Stimulated activated naive CD8-positive, alpha-beta T cell treated with anti-CD3 and anti-CD28 coated beads, Interleukin-15, Interleukin-2, amounts not matched to agents 100 ng/mL and 50 ng/mL, for 24 hours (primary cell): ENCODE measurements at regions not wholly inside any gene's neighbourhood (a gene's known extent, or its start where the extent isn't known, plus 50 kb on each side); places are given as distances from the start of the nearest gene placed in this dataset.

Experiments used
- H3K27ac Mint-ChIP-seq: one replicate; pipeline ENCODE4 v1.8.0; 2021; ENCODE audit warnings: mild to moderate bottlenecking, mixed read lengths
- H3K27me3 Mint-ChIP-seq: one replicate; pipeline ENCODE4 v1.8.0; 2021; ENCODE audit warnings: mixed read lengths
- H3K36me3 Mint-ChIP-seq: one replicate; pipeline ENCODE4 v1.8.0; 2021; ENCODE audit warnings: low read depth, mixed read lengths
- H3K4me1 Mint-ChIP-seq: one replicate; pipeline ENCODE4 v1.8.0; 2021; ENCODE audit warnings: low read depth, mixed read lengths
- H3K4me3 Mint-ChIP-seq: one replicate; pipeline ENCODE4 v1.8.0; 2021; ENCODE audit warnings: mild to moderate bottlenecking, mixed read lengths
- H3K9me3 Mint-ChIP-seq: one replicate; pipeline ENCODE4 v1.8.0; 2021; ENCODE audit warnings: mixed read lengths

DNA sequence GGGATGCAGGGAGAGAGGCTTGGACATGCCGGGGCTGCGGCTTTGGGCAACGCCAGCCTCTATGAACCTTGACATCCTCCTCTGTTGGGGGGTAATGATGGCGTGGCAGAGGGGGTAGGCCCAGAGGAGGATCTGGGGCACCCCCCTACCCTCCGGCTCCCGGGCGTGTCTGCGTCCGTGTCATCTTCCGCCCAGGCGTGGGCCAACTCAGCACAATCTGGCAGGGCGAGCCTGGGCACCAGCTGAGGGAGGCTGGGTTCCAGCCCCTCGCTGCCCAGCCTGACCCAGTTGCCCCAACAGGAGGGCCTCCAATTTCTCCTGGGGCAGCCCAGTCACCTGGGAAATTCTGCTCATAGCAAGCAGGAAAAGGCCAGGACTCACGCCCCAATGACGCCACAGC lies 62.9 kb upstream of the IL17B start:
- no peaks in the 10 kb centered on the region for H3K27me3 Mint-ChIP-seq

DNA sequence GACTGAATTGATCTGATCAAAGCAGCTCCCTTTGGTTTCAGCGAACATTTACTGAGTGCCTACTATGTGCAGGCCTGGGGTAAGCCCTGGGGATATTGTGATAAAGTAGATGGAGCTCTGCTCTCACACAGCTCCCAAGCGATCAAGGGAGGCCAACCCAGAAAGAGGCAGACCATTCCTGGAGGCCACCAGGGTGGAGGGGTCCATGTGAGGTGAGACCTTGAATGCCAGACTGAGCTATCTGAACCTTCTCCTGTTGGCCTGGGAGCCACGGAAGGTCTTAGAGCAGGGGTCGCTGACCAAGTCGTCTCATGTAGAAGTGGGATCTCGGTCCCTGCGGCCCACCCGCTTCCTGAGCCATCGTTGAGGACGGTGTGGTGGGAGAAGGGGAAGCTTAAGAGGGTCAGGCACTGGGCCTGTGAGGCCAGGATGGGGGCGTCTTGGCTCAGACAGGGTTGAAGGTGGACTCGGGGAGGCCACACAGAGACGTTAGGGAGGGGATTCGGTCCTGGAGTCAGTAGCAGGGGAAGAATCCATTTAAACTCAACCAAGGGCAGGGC lies 62.2 kb upstream of the IL17B start:
- Mint-ChIP-seq H3K27me3 (no peaks in the 10 kb centered on the region), H3K4me1 (peaks cover 15% of the 10 kb centered on the region), H3K36me3 (no peaks in the 10 kb centered on the region), H3K9me3 (no peaks in the 10 kb centered on the region), H3K4me3 (no peak overlapping the region), H3K27ac (no peak overlapping the region)

More for the DNA sequence above, 62.9 kb upstream of the IL17B start:
- Mint-ChIP-seq H3K36me3 (no peaks in the 10 kb centered on the region), H3K4me1 (peaks cover 15% of the 10 kb centered on the region), H3K9me3 (no peaks in the 10 kb centered on the region), H3K27ac (no peak overlapping the region), H3K4me3 (no peak overlapping the region)

DNA sequence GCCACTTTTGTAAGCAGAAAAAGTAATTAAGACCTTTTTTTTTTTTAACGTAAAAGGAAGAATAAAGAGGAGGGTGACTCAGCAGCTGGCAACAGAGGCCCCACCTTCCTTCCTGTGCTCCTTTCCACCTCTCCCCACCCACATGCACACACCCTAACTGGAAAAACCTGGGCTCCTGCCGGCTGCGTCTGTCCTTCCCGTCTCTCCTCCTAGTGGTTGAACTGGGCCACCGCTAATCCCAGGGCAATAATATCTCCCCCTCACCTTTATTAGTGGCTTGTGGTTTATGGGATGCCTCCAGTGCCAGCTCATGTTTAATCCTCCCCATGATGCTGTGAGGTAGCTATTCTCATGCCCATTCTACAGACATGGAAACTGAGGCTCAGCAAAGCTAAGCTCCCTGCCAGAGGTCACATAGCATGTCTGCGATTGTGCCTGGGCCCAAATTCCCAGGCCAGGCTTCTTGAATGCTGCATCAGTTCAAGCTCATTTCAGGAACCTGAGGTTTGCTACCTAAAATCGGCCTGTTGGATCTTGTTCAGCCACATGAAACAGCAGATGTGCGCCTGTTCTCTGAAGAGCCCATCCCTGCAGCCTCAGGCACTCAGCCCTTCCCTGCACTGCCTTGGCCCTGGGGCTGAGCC lies 60.9 kb upstream of the IL17B start:
- Mint-ChIP-seq H3K4me1 (peaks cover 15% of the 10 kb centered on the region), H3K36me3 (no peaks in the 10 kb centered on the region), H3K4me3 (no peak overlapping the region), H3K27me3 (no peaks in the 10 kb centered on the region), H3K27ac (peak overlapping the region; percentile 26), H3K9me3 (no peaks in the 10 kb centered on the region)

DNA sequence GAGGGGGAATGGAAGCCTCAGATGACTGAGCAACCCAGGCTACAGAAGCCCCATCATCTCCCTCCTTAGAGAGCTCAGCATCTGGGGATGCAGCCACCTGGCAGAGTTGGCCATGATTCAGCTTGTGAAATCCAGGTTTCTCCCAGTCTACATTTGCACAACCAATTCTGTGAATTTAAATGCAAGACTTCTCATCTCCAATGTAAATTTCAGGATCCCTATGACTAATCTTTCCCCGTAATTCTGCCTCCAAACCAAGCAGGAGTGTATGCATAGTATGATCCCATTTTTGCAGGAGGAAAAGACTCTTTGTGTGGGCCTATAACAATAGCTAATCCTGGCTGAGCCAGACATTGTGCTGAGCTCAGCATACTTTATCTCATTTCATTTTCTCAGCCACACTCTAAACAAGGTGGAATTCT lies 59.6 kb upstream of the IL17B start:
- Mint-ChIP-seq H3K9me3 (no peaks in the 10 kb centered on the region), H3K27ac (no peak overlapping the region), H3K36me3 (no peaks in the 10 kb centered on the region), H3K27me3 (no peaks in the 10 kb centered on the region), H3K4me1 (peaks cover 15% of the 10 kb centered on the region), H3K4me3 (no peak overlapping the region)

DNA sequence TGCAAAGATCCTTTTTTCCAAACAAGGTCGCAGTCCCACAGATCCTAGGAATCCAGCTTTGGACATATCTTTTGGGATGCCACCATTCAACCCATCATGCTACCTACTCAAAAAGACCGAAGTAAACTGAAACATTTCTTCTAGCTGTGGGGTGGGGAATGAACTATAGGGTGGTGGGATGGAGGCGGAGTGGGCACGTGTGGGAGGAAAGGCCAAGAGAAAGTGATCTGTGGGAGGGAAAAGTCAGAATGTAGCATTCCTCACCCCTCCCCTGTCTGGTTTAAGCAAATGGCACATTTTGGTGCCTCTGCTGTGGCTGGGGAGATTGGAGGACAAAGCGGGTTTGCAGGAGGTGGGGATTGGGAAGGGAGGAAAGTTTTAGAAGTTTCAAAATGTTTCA lies 59.2 kb upstream of the IL17B start:
- H3K4me1 Mint-ChIP-seq = peaks cover 15% of the 10 kb centered on the region
- no peaks in the 10 kb centered on the region for H3K27me3 Mint-ChIP-seq
- H3K9me3 Mint-ChIP-seq = no peaks in the 10 kb centered on the region
- no peaks in the 10 kb centered on the region for H3K36me3 Mint-ChIP-seq
- H3K4me3 Mint-ChIP-seq = no peak overlapping the region
- H3K27ac Mint-ChIP-seq = no peak overlapping the region

DNA sequence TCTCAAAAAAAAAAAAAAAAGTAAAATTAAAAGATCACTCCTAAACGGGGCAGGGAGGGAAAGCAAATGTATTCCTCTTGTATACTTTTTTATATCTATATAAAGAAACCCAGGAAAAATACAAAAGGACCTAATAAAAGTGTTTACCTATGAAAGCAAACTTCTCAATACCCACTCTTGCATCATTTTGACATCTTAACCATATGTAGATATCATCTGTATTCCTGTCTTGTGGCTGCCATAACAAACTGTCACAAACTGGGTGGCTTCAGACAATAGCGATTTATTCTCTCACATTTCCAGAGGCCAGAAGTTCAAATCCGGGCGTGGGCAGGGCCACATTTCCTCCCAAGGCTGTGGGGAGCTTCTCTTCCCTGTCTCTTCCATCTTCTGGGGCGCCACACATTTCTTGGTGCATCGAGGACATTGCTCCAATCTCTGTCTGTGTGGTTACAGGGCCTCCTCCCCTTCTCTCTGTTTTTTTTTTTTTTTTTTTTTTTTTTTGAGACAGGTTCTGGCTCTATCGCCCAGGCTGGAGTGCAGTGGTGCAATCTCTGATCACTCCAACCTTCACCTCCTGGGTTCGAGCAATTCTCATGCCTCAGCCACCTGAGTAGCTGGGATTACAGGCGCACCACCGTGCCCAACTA lies 58.4 kb upstream of the IL17B start:
- H3K36me3 Mint-ChIP-seq = no peaks in the 10 kb centered on the region
- peaks cover 15% of the 10 kb centered on the region for H3K4me1 Mint-ChIP-seq
- H3K27me3 Mint-ChIP-seq = no peaks in the 10 kb centered on the region
- H3K27ac Mint-ChIP-seq = no peak overlapping the region
- no peak overlapping the region for H3K4me3 Mint-ChIP-seq
- H3K9me3 Mint-ChIP-seq = no peaks in the 10 kb centered on the region

DNA sequence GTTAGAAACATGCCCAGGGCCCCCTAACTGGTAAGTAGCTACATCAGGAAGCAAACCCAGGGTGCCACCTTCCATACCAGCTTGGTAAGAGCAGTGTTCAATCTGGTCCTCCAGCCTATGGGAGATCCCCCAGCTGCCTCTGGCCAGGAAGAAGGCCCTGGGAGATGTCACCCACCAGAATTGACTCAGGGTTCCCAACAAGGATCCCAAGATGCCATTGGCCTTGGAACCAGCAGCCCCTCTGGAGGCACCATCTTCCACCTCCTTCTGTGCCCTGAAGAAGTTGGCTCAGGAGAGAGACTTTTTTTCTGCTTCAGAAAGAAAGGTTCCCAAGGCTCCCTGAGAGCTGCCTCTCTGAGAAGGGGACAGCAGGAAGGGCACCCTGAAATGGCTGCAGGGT lies 56.6 kb upstream of the IL17B start:
- no peak overlapping the region for H3K4me3 Mint-ChIP-seq
- peaks cover 12% of the 10 kb centered on the region for H3K4me1 Mint-ChIP-seq
- no peaks in the 10 kb centered on the region for H3K27me3 Mint-ChIP-seq
- no peak overlapping the region for H3K27ac Mint-ChIP-seq
- no peaks in the 10 kb centered on the region for H3K9me3 Mint-ChIP-seq
- H3K36me3 Mint-ChIP-seq = no peaks in the 10 kb centered on the region

DNA sequence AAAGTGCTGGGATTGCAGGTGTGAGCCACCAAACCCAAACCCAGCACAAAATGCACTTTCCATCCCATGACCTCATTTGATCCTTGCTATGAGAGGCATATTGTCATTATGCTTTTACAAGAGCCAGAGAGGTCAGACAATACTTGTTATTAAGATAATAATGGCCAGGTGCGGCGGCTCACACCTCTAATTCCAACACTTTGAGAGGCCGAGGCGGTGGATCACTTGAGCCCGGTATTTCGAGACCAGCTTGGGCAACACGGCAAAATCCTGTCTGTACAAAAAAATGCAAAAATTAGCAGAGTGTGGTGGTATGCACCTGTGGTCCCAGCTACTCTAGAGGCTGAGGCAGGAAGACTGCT lies 55.9 kb upstream of the IL17B start:
- no peaks in the 10 kb centered on the region for H3K36me3 Mint-ChIP-seq
- no peaks in the 10 kb centered on the region for H3K9me3 Mint-ChIP-seq
- H3K27me3 Mint-ChIP-seq = no peaks in the 10 kb centered on the region
- H3K4me3 Mint-ChIP-seq = no peak overlapping the region
- no peak overlapping the region for H3K27ac Mint-ChIP-seq
- H3K4me1 Mint-ChIP-seq = peaks cover 13% of the 10 kb centered on the region

DNA sequence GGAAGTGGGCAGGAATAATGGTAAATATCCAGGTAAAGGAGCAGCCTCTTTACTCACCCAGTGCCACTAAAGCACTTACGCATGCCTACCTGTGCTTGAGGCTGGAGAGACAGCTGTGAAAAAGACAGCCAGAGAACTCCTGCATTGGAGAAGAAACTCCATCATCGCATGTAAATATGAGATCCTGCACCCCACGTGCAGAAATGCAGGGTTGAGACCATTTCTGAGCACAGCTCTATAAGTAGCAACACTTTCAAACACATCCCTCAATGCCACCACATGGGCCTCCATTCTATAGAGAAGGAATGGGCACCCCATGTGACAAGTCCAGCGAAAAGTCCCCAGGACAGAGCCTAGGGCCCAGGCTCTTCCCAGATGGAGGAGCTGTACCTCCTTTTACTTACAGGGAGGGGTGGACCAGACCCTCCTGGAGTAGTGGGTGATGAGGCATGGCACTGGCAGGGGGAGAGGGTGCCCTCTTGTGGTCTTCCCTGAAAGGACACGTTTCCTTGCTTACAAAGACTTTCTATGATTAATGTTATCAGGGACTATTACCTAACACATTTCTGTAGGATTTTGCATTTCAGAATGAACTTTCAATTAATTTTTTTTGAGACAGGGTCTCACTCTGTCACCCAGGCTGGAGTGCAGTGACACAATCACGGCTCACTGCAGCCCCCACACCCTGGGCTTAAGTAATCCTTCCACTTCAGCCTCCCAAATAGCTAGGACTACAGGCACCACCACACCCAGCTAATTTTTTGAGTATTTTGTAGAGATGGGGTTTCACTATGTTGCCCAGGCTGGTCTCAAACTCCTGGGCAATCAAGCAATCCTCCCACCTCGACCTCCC lies 55.3 kb upstream of the IL17B start:
- Mint-ChIP-seq H3K36me3 (no peaks in the 10 kb centered on the region), H3K4me3 (no peak overlapping the region), H3K27ac (no peak overlapping the region), H3K4me1 (peaks cover 9% of the 10 kb centered on the region), H3K9me3 (no peaks in the 10 kb centered on the region), H3K27me3 (no peaks in the 10 kb centered on the region)

DNA sequence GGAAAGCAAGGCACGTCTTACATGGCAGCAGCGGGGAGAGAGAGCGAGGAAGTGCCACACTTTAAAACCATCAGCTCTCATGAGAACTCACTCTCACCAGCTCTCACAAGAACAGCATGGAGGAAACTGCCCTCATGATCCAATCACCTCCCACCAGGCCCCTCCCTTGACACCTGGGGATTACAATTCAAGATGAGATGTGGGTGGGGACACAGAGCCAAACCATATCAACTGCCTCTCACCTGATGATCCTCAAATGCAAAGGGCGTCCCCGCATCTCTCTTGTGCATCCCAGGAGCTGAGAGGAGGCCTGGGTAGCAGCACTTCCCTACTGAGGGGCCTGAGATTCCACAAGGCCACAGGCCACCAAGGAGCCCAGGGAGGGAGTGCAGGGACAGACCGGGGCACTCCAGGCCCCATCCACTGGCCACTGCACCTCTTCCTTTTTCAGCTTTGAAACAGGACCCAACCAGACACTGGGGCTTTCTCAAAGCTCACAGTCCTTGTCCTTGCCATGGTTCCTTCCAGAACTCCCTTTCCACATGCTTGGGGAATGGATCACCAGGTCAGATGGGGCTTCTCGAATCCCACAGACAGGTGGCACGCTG lies 54.5 kb upstream of the IL17B start:
- Mint-ChIP-seq H3K36me3 (no peaks in the 10 kb centered on the region), H3K27me3 (no peaks in the 10 kb centered on the region), H3K27ac (no peak overlapping the region), H3K4me1 (peaks cover 9% of the 10 kb centered on the region), H3K4me3 (no peak overlapping the region), H3K9me3 (no peaks in the 10 kb centered on the region)

DNA sequence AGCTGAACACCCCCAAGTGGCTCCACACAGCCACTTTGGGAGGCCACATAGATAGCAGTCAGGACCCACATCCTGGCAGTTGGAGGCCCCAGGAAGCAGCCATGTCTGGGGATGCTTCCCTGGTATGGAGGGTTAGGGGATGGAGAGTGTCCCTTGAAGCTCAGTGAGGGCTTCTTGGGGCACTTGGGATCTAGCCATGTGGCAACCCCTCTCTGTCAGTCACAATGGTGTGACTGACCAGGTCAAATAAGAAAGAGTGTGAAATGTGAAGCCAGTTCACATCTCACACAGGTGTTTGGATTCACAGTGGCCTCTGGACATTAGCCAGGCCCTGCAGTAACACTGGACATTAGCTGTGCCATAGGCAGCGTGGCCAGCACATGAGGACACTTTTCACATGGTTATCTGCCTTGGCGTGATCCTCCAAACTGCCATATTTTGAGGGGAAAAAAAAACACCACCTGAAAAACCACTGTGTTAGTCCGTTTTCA lies 53.9 kb upstream of the IL17B start:
- H3K9me3 Mint-ChIP-seq = no peaks in the 10 kb centered on the region
- no peak overlapping the region for H3K4me3 Mint-ChIP-seq
- no peaks in the 10 kb centered on the region for H3K36me3 Mint-ChIP-seq
- H3K4me1 Mint-ChIP-seq = peaks cover 4% of the 10 kb centered on the region
- H3K27ac Mint-ChIP-seq = no peak overlapping the region
- no peaks in the 10 kb centered on the region for H3K27me3 Mint-ChIP-seq

DNA sequence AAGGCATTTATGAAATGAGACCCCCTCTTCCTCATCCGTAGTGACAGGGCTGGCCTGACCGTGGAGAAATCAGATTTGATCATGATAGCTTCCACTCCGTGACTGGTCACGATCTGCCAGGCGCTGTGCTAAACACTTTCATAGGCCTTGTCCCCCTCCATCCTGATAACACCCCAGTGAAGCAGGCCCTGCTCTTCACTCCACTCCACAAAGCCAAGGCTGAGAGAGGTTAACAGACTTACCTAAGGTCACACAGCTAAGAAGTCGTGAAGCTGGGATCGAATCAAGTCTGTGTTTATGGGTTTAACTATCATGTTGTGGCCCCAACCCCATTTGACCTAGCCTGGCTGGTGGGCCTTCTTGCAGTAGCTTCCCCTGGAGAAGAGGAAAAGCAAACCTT lies 53.3 kb upstream of the IL17B start:
- Mint-ChIP-seq H3K9me3 (no peaks in the 10 kb centered on the region), H3K27me3 (no peaks in the 10 kb centered on the region), H3K36me3 (no peaks in the 10 kb centered on the region), H3K27ac (no peak overlapping the region), H3K4me1 (peaks cover 4% of the 10 kb centered on the region), H3K4me3 (no peak overlapping the region)

DNA sequence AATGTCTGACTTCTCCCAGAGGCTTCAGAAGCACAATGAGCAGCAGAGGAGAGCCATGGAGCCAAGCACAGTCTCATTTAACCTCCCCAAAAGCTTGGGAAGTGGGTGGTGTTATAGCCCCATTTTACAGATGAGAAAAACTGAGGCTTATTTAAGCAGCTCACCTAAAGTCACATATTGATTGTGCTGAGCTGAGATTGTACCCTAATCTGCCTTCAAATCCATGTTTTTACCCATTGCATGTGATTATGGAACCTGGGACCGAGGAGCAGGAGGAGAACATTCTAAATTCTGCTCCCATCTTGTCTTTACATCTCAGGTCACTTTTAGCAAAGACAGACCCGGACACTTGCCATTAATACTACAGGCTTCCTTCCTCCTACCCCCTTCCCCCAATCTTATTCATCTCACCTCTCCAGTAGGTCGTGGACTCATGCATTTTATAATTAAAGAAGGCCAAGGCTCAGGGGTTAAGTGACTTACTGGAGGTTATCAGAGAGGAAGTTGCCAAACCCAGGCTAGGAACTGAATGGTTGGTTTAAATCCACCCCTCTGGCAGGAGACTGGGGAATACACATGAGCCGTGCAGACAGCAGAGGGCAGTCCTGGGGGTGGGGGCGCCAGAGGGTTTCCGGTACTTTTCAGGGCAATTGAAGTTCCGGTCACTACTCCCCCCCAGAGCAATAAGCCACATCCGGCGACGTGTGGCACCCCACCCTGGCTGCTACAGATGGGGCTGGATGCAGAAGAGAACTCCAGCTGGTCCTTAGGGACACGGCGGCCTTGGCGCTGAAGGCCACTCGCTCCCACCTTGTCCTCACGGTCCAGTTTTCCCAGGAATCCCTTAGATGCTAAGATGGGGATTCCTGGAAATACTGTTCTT lies 51.0 kb upstream of the IL17B start:
- Mint-ChIP-seq H3K36me3 (no peaks in the 10 kb centered on the region), H3K4me3 (no peak overlapping the region), H3K9me3 (no peaks in the 10 kb centered on the region), H3K4me1 (peaks cover 4% of the 10 kb centered on the region), H3K27me3 (peaks cover 3% of the 10 kb centered on the region), H3K27ac (no peak overlapping the region)
